Fibroblast of lung (primary cell): ENCODE measurements at regions not wholly inside any gene's neighbourhood (a gene's known extent, or its start where the extent isn't known, plus 50 kb on each side); places are given as distances from the start of the nearest gene placed in this dataset.

Source experiments
- EZH2 ChIP-seq: IDR thresholded peaks from 2 replicates; pipeline ENCODE4 v1.5.1; 2012; ENCODE audit warnings: low read length, control low read depth, mild to moderate bottlenecking; ENCODE audit errors: missing control alignments
- TF ChIP-seq, protein P1 (sequence below), 2 donors: IDR thresholded peaks in 1 of 2; conservative IDR thresholded peaks in 1 of 2; 1 replicate in 1 of 2; 2 replicates in 1 of 2; pipeline ENCODE4 v1.5.1; 2011 to 2012; ENCODE audit warnings: low read length in 2 of 2, control low read depth in 1 of 2, inconsistent platforms in 1 of 2, low read depth in 1 of 2, mild to moderate bottlenecking in 1 of 2

DNA sequence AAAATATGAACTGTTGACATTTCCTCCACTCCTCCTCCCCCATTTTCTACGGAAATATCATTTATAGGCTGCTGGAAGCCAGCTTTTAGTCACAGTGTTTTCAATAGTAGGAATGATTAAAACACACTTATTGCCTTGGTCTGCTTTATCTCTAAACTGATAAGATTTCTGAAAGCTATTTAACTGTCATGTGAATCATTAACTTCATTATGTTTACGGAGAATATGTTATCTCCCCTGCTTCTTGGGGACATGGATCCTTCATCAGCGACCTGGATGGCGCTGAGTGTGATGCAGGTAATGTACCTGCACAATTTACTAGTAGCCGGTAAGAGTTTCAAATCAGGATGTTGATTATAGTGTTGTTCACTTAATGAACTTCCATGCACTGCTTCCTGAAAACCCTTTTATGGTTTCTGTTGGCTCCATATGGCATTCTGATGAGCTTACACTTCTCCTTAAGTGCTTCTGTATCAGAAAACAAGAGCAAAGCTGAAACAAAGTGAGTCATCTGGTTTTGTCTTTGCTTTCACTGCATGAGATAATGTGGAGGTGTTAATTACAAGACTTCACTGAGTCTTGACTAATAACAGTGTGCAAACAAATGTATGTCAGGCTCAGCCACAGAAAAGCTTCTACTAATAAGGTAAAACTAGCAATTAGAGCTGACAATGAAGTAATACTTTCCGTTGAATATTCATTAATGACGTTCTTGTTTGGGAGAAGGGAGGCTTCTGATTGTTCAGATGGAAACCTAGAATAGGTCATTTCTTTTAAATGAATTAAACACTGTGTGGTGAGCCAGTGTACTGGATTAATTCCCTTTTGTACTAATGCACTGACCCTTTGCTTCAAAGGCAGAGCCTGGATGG, 162.4 kb upstream of the ZNF608 start:
- TF ChIP-seq, protein P1, sequence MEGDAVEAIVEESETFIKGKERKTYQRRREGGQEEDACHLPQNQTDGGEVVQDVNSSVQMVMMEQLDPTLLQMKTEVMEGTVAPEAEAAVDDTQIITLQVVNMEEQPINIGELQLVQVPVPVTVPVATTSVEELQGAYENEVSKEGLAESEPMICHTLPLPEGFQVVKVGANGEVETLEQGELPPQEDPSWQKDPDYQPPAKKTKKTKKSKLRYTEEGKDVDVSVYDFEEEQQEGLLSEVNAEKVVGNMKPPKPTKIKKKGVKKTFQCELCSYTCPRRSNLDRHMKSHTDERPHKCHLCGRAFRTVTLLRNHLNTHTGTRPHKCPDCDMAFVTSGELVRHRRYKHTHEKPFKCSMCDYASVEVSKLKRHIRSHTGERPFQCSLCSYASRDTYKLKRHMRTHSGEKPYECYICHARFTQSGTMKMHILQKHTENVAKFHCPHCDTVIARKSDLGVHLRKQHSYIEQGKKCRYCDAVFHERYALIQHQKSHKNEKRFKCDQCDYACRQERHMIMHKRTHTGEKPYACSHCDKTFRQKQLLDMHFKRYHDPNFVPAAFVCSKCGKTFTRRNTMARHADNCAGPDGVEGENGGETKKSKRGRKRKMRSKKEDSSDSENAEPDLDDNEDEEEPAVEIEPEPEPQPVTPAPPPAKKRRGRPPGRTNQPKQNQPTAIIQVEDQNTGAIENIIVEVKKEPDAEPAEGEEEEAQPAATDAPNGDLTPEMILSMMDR (conservative IDR thresholded peaks at IDR 0.05 in 1 of 2, IDR thresholded peaks at IDR 0.05 in 1 of 2; ENCODE audit: low read depth in 1 of 2, low read length in 2 of 2), result no peak
- no peak for TF ChIP-seq EZH2
